ENCODE measurements at regions not wholly inside any gene's neighbourhood (a gene's known extent, or its start where the extent isn't known, plus 50 kb on each side); places are given as distances from the start of the nearest gene placed in this dataset.
"Not testable (repeated sequence)": the region's sequence is repeated elsewhere in the genome, so short reads cannot be mapped to it uniquely, and the experiment has no call there.

- no peak for DNase-seq (ENCODE audit: low spot score)
- no peak for TF ChIP-seq CTCF (IDR thresholded peaks at IDR 0.05; ENCODE audit: extremely low read depth, missing control alignments)
Observed at GRCh38 chrX:63417649-63418048, 66.5 kb upstream of the SPIN4 start.

- DNase-seq (ENCODE audit: low spot score), result not testable (repeated sequence)
Observed at GRCh38 chrX:63409934-63410333, 58.8 kb upstream of the SPIN4 start.

GRCh38 chrX:63408050-63408449 lies 56.9 kb upstream of the SPIN4 start:
- no peak for DNase-seq (ENCODE audit: low spot score)
- TF ChIP-seq CTCF (IDR thresholded peaks at IDR 0.05; ENCODE audit: extremely low read depth, missing control alignments), result no peak

GRCh38 chrX:63404332-63404731 lies 53.2 kb upstream of the SPIN4 start:
- no peak for TF ChIP-seq CTCF (IDR thresholded peaks at IDR 0.05; ENCODE audit: extremely low read depth, missing control alignments)

GRCh38 chrX:63402106-63402505 lies 51.0 kb upstream of the SPIN4 start:
- TF ChIP-seq CTCF (IDR thresholded peaks at IDR 0.05; ENCODE audit: extremely low read depth, missing control alignments), result no peak
- no peak for DNase-seq (ENCODE audit: low spot score)

More at GRCh38 chrX:63404332-63404731, 53.2 kb upstream of the SPIN4 start:
- no peak for DNase-seq (ENCODE audit: low spot score)

Measured in GM20000 (cell line).